ENCODE measurements at regions not wholly inside any gene's neighbourhood (a gene's known extent, or its start where the extent isn't known, plus 50 kb on each side); places are given as distances from the start of the nearest gene placed in this dataset.

GRCh38 chr17:31758646-31759045 is 100.4 kb downstream of the COPRS start:
- no peaks in the 10 kb centered on the region for H3K36me3 ChIP-seq (replicated peaks in 1 of 2; ENCODE audit: insufficient read depth in 1 of 2, low read depth in 2 of 2)
- H3K27me3 ChIP-seq = no peaks in the 10 kb centered on the region
- WGBS, 2 donors = 75 to 100% methylated on average over 1 of the region's 1 CpG
- H3K27ac ChIP-seq = no peak overlapping the region
- no peaks in the 10 kb centered on the region for H3K9me3 ChIP-seq
- intact Hi-C loops (cut with DNase I) = no loop called here
- no peak for ATAC-seq
- no peaks in the 10 kb centered on the region for H3K4me1 ChIP-seq
- H3K4me3 ChIP-seq = no peak overlapping the region
- TF ChIP-seq POLR2A (IDR thresholded peaks at IDR 0.05) = no peak
- TF ChIP-seq, protein P1, sequence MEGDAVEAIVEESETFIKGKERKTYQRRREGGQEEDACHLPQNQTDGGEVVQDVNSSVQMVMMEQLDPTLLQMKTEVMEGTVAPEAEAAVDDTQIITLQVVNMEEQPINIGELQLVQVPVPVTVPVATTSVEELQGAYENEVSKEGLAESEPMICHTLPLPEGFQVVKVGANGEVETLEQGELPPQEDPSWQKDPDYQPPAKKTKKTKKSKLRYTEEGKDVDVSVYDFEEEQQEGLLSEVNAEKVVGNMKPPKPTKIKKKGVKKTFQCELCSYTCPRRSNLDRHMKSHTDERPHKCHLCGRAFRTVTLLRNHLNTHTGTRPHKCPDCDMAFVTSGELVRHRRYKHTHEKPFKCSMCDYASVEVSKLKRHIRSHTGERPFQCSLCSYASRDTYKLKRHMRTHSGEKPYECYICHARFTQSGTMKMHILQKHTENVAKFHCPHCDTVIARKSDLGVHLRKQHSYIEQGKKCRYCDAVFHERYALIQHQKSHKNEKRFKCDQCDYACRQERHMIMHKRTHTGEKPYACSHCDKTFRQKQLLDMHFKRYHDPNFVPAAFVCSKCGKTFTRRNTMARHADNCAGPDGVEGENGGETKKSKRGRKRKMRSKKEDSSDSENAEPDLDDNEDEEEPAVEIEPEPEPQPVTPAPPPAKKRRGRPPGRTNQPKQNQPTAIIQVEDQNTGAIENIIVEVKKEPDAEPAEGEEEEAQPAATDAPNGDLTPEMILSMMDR (IDR thresholded peaks at IDR 0.05) = no peak
- no peak for DNase-seq

GRCh38 chr17:31757097-31757496 is 101.9 kb downstream of the COPRS start:
- DNase-seq (no peak), ATAC-seq (no peak)
- Histone ChIP-seq H3K9me3 (no peaks in the 10 kb centered on the region), H3K4me3 (no peak overlapping the region), H3K27ac (no peak overlapping the region), H3K4me1 (no peaks in the 10 kb centered on the region), H3K27me3 (no peaks in the 10 kb centered on the region), H3K36me3 (replicated peaks in 1 of 2; ENCODE audit: insufficient read depth in 1 of 2, low read depth in 2 of 2) (no peaks in the 10 kb centered on the region)
- no peak for TF ChIP-seq POLR2A (IDR thresholded peaks at IDR 0.05)
- TF ChIP-seq, protein P1 (IDR thresholded peaks at IDR 0.05) = no peak
- WGBS, 2 donors = 73 to 83% methylated on average over 2 of the region's 2 CpGs
- intact Hi-C loops (cut with DNase I) = no loop called here

DNA sequence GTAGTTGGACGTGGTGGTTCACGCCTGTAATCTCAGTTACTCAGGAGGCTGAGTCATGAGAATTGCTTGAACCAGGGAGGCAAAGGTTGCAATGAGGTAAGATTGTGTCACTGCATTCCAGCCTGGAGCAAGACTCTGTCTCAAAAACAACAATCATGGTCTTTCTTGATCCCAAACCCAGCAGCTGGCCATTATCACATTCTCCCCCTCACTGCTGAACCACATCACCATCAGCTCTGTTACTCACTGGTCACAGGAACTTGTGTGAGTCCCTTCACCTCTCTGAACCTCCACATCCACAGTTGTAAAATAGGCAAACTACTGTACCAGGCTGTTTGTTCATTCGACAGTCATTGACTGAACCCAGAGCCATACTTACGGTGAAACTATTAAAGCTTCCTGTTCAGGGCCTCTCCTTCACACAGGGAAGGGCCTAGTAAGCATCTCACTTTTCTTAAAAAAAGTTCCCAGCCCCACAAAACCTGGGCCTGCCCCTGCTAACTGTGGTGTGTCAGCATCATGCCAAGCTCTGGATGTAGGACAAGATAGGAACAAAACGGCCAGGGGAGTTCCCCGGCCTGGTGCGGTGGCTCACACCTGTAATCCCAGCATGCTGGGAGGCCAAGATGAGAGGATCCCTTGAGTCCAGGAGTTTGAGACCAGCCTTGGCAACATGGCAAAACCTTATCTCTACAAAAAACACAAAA is 104.7 kb downstream of the COPRS start:
- no peaks in the 10 kb centered on the region for H3K27me3 ChIP-seq
- 83% methylated on average over 4 to 7 of the region's 7 CpGs for WGBS, 2 donors
- H3K4me3 ChIP-seq = no peak overlapping the region
- no peaks in the 10 kb centered on the region for H3K9me3 ChIP-seq
- DNase-seq = no peak
- H3K4me1 ChIP-seq = no peaks in the 10 kb centered on the region
- ATAC-seq = no peak
- no peaks in the 10 kb centered on the region for H3K36me3 ChIP-seq (replicated peaks in 1 of 2; ENCODE audit: insufficient read depth in 1 of 2, low read depth in 2 of 2)
- H3K27ac ChIP-seq = no peak overlapping the region
- TF ChIP-seq, protein P1 (IDR thresholded peaks at IDR 0.05) = no peak
- no peak for TF ChIP-seq POLR2A (IDR thresholded peaks at IDR 0.05)
- intact Hi-C loops (cut with DNase I) = no loop called here

DNA sequence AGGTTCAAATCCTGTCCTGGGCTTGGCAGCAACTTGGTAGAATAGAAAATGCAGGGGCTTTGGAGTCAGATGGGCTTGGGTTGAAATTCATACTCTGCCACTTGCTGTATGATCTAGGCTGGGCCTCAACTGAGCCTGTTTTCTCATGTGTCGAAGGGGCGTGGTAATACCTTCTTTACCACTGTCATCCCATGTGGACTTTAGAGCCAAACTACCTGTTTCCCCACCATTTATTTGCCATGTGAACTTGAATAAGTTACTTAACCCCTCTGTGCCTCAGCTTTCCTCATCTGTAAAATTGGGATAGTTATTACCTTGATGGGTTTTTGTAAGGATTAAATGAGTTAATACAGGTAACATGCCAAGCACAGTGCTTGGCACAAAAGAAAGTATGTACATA is 106.0 kb downstream of the COPRS start:
- no peaks in the 10 kb centered on the region for H3K4me1 ChIP-seq
- no peak for DNase-seq
- H3K36me3 ChIP-seq (replicated peaks in 1 of 2; ENCODE audit: insufficient read depth in 1 of 2, low read depth in 2 of 2) = no peaks in the 10 kb centered on the region
- WGBS, 2 donors = 87 to 100% methylated on average over 1 to 2 of the region's 2 CpGs
- ATAC-seq = no peak
- H3K27me3 ChIP-seq = no peaks in the 10 kb centered on the region
- no peak overlapping the region for H3K27ac ChIP-seq
- no peaks in the 10 kb centered on the region for H3K9me3 ChIP-seq
- intact Hi-C loops (cut with DNase I) = no loop called here
- no peak overlapping the region for H3K4me3 ChIP-seq
- TF ChIP-seq POLR2A (IDR thresholded peaks at IDR 0.05) = no peak
- TF ChIP-seq, protein P1 (IDR thresholded peaks at IDR 0.05) = no peak

DNA sequence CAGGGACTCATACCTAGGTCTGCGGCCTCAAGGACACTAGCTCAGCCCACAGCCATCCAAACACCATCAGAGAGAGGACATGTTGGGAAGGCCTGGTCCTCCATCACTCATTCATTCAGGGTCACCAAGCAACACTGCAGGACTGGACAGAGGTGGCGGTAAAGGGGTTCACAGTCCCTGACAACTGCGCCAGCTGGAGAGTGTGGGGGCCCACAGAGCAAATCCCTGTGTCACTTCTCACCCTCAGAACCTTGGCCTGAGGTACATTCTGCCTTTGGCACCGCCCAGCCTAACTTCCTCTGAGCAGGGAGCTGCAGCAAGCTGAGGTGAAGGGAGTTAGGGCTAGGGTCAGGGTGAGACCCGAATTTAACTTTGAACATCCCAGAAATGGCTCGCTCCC is 106.5 kb downstream of the COPRS start:
- intact Hi-C loops (cut with DNase I) = no loop called here
- 79 to 95% methylated on average over 6 of the region's 6 CpGs for WGBS, 2 donors
- TF ChIP-seq, protein P1 (IDR thresholded peaks at IDR 0.05) = no peak
- TF ChIP-seq POLR2A (IDR thresholded peaks at IDR 0.05) = no peak
- Histone ChIP-seq H3K27me3 (no peaks in the 10 kb centered on the region), H3K4me3 (no peak overlapping the region), H3K36me3 (replicated peaks in 1 of 2; ENCODE audit: insufficient read depth in 1 of 2, low read depth in 2 of 2) (no peaks in the 10 kb centered on the region), H3K27ac (no peak overlapping the region), H3K4me1 (no peaks in the 10 kb centered on the region), H3K9me3 (no peaks in the 10 kb centered on the region)
- DNase-seq = no peak
- no peak for ATAC-seq
